GM12891 (cell line): ENCODE measurements at regions not wholly inside any gene's neighbourhood (a gene's known extent, or its start where the extent isn't known, plus 50 kb on each side); places are given as distances from the start of the nearest gene placed in this dataset.

Experiments used
- PAX5 ChIP-seq: IDR thresholded peaks from 2 replicates; pipeline ENCODE4 v1.6.1; 2011; ENCODE audit warnings: low read length, moderate library complexity, mild to moderate bottlenecking; ENCODE audit not compliant: insufficient read depth, severe bottlenecking
- POLR2A ChIP-seq: IDR thresholded peaks from 2 replicates; pipeline ENCODE4 v1.6.1; 2011; ENCODE audit warnings: low read depth, low read length, control low read depth
- POLR2AphosphoS5 ChIP-seq: IDR thresholded peaks from 2 replicates; pipeline ENCODE4 v1.6.1; 2011; ENCODE audit warnings: low read depth, low read length, control low read depth
- POU2F2 ChIP-seq: IDR thresholded peaks from 2 replicates; pipeline ENCODE4 v1.6.1; 2011; ENCODE audit warnings: low read depth, mild to moderate bottlenecking, control low read depth, low read length, moderate library complexity
- SPI1 ChIP-seq: IDR thresholded peaks from 2 replicates; pipeline ENCODE4 v1.6.1; 2011; ENCODE audit warnings: low read depth, low read length, control low read depth
- TAF1 ChIP-seq: IDR thresholded peaks from 2 replicates; pipeline ENCODE4 v1.6.1; 2011; ENCODE audit warnings: low read depth, low read length, control low read depth

GRCh38 chr17:79560527-79560926 is 50.3 kb downstream of the RBFOX3 start:
- no peak for TF ChIP-seq PAX5
- no peak for TF ChIP-seq TAF1
- TF ChIP-seq POLR2AphosphoS5: no peak
- TF ChIP-seq POLR2A: no peak
- TF ChIP-seq SPI1: no peak
- no peak for TF ChIP-seq POU2F2
